ENCODE measurements at regions not wholly inside any gene's neighbourhood (a gene's known extent, or its start where the extent isn't known, plus 50 kb on each side); places are given as distances from the start of the nearest gene placed in this dataset.

GRCh38 chr5:126066836-126067235 lies 356.4 kb upstream of the GRAMD2B start:
- TF ChIP-seq EP300 (IDR thresholded peaks at IDR 0.05; ENCODE audit: borderline replicate concordance) (no peak), YY1 (IDR thresholded peaks at IDR 0.05; ENCODE audit: low read depth) (no peak), ZBTB7A (IDR thresholded peaks at IDR 0.05; ENCODE audit: low read depth) (no peak), FOXM1 (IDR thresholded peaks at IDR 0.05; ENCODE audit: borderline replicate concordance, low read depth) (no peak), USF1 (IDR thresholded peaks at IDR 0.05) (no peak), RAD21 (IDR thresholded peaks at IDR 0.05; ENCODE audit: low read depth) (no peak), TEAD4 (IDR thresholded peaks at IDR 0.05) (no peak), CREB1 (IDR thresholded peaks at IDR 0.05; ENCODE audit: low read depth) (no peak)

GRCh38 chr5:126067404-126067803 lies 355.8 kb upstream of the GRAMD2B start:
- TF ChIP-seq RAD21 (IDR thresholded peaks at IDR 0.05; ENCODE audit: low read depth), result no peak
- no peak for TF ChIP-seq EP300 (IDR thresholded peaks at IDR 0.05; ENCODE audit: borderline replicate concordance)
- no peak for TF ChIP-seq YY1 (IDR thresholded peaks at IDR 0.05; ENCODE audit: low read depth)

- TF ChIP-seq USF1 (IDR thresholded peaks at IDR 0.05) (no peak), EP300 (IDR thresholded peaks at IDR 0.05; ENCODE audit: borderline replicate concordance) (no peak), EGR1 (IDR thresholded peaks at IDR 0.05) (no peak), CREB1 (IDR thresholded peaks at IDR 0.05; ENCODE audit: low read depth) (no peak), TEAD4 (IDR thresholded peaks at IDR 0.05) (no peak), YY1 (IDR thresholded peaks at IDR 0.05; ENCODE audit: low read depth) (no peak), FOXM1 (IDR thresholded peaks at IDR 0.05; ENCODE audit: borderline replicate concordance, low read depth) (no peak), REST (IDR thresholded peaks at IDR 0.05; ENCODE audit: low read depth) (no peak), NFIC (IDR thresholded peaks at IDR 0.05) (no peak), TAF1 (IDR thresholded peaks at IDR 0.05; ENCODE audit: low read depth) (no peak), ZBTB7A (IDR thresholded peaks at IDR 0.05; ENCODE audit: low read depth) (no peak)
These were observed 353.9 kb upstream of the GRAMD2B start for GRCh38 chr5:126069329-126069728.

GRCh38 chr5:126070481-126070880 lies 352.7 kb upstream of the GRAMD2B start:
- TF ChIP-seq TAF1 (IDR thresholded peaks at IDR 0.05; ENCODE audit: low read depth) (no peak), TEAD4 (IDR thresholded peaks at IDR 0.05) (no peak), CREB1 (IDR thresholded peaks at IDR 0.05; ENCODE audit: low read depth) (no peak), MAX (IDR thresholded peaks at IDR 0.05) (no peak), NFIC (IDR thresholded peaks at IDR 0.05) (no peak), TCF12 (IDR thresholded peaks at IDR 0.05; ENCODE audit: low read depth) (no peak), ZBTB7A (IDR thresholded peaks at IDR 0.05; ENCODE audit: low read depth) (no peak), EP300 (IDR thresholded peaks at IDR 0.05; ENCODE audit: borderline replicate concordance) (no peak), FOXM1 (IDR thresholded peaks at IDR 0.05; ENCODE audit: borderline replicate concordance, low read depth) (no peak), USF1 (IDR thresholded peaks at IDR 0.05) (no peak), REST (IDR thresholded peaks at IDR 0.05; ENCODE audit: low read depth) (no peak), RAD21 (IDR thresholded peaks at IDR 0.05; ENCODE audit: low read depth) (no peak), CEBPB (IDR thresholded peaks at IDR 0.05) (no peak)

GRCh38 chr5:126074538-126074937 lies 348.7 kb upstream of the GRAMD2B start:
- TF ChIP-seq REST (IDR thresholded peaks at IDR 0.05; ENCODE audit: low read depth) (peak; percentile 31; the same call in 1 of the 2 replicates), MAX (IDR thresholded peaks at IDR 0.05) (no peak), EGR1 (IDR thresholded peaks at IDR 0.05) (no peak)
